GM12872 (cell line): ENCODE measurements at regions not wholly inside any gene's neighbourhood (a gene's known extent, or its start where the extent isn't known, plus 50 kb on each side); places are given as distances from the start of the nearest gene placed in this dataset.

ENCODE experiments used
- CTCF ChIP-seq: IDR thresholded peaks from 3 replicates; pipeline ENCODE4 v1.5.1; 2011; ENCODE audit warnings: low read depth, mild to moderate bottlenecking, low read length, moderate library complexity; ENCODE audit not compliant: insufficient read depth

GRCh38 chr7:69017208-69017607, 581.1 kb upstream of the AUTS2 start:
- no peak for TF ChIP-seq CTCF

DNA sequence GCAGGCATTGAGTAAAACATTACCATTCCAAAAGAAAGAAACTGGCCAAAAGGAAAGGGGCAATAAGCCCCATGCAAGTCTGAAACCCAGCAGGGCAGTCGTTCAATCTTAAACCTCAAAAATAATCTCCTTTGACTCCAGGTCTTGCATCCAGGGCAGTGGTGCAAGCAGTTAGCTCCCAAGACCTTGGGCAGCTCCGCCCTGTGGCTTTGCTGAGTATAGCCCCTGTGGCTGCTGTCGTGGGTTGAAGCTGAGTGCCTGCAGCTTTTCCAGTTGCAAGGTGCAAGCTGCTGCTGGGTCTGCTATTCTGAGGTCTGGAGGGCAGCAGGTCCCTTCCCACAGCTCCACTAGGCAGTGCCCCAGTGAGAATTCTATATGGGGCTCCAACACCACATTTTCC, 580.1 kb upstream of the AUTS2 start:
- TF ChIP-seq CTCF, result no peak

- no peak for TF ChIP-seq CTCF
Measured at GRCh38 chr7:69019437-69019836, 578.8 kb upstream of the AUTS2 start.

- TF ChIP-seq CTCF, result no peak
Measured at GRCh38 chr7:69020536-69020935, 577.7 kb upstream of the AUTS2 start.

- no peak for TF ChIP-seq CTCF
Measured at GRCh38 chr7:69025249-69025648, 573.0 kb upstream of the AUTS2 start.

GRCh38 chr7:69032848-69033247, 565.4 kb upstream of the AUTS2 start:
- no peak for TF ChIP-seq CTCF

GRCh38 chr7:69035826-69036225, 562.4 kb upstream of the AUTS2 start:
- no peak for TF ChIP-seq CTCF

- no peak for TF ChIP-seq CTCF
Measured at GRCh38 chr7:69036301-69036700, 562.0 kb upstream of the AUTS2 start.
